Adrenal gland (tissue), 5 donors: ENCODE measurements at regions not wholly inside any gene's neighbourhood (a gene's known extent, or its start where the extent isn't known, plus 50 kb on each side); places are given as distances from the start of the nearest gene placed in this dataset.

Experiments used
- CTCF ChIP-seq, 6 experiments: fragments of 450-650 bp in 4 of 6; fragments of 200-600 bp in 2 of 6; sonication (generic) in 1 of 6; IDR thresholded peaks; 1 replicate in 5 of 6; 2 replicates in 1 of 6; pipeline versions ENCODE4 v1.5.1 to v1.8.0; 2016 to 2021; ENCODE audit warnings: antibody characterized with exemption in 6 of 6, mild to moderate bottlenecking in 2 of 6, moderate library complexity in 1 of 6
- POLR2A ChIP-seq, 2 donors: fragments of 450-650 bp; IDR thresholded peaks; one replicate each; pipeline ENCODE4 v1.6.1; 2017; ENCODE audit warnings: antibody characterized with exemption in 2 of 2, mild to moderate bottlenecking in 2 of 2, moderate library complexity in 1 of 2
- donor health status: DM: no; HTN: no; CAD: no.

- TF ChIP-seq CTCF (IDR thresholded peaks at IDR 0.05) (no peak), POLR2A (IDR thresholded peaks at IDR 0.05) (no peak)
These were observed 253.7 kb downstream of the TTC6 start for GRCh38 chr14:37848985-37849621.
